Right forelimb (tissue), 1 donor: ENCODE measurements at regions not wholly inside any gene's neighbourhood (a gene's known extent, or its start where the extent isn't known, plus 50 kb on each side); places are given as distances from the start of the nearest gene placed in this dataset.

Source experiments
- DNase-seq: peaks from one replicate; pipeline ENCODE4 v3.0.0-alpha.2; 2018

DNA sequence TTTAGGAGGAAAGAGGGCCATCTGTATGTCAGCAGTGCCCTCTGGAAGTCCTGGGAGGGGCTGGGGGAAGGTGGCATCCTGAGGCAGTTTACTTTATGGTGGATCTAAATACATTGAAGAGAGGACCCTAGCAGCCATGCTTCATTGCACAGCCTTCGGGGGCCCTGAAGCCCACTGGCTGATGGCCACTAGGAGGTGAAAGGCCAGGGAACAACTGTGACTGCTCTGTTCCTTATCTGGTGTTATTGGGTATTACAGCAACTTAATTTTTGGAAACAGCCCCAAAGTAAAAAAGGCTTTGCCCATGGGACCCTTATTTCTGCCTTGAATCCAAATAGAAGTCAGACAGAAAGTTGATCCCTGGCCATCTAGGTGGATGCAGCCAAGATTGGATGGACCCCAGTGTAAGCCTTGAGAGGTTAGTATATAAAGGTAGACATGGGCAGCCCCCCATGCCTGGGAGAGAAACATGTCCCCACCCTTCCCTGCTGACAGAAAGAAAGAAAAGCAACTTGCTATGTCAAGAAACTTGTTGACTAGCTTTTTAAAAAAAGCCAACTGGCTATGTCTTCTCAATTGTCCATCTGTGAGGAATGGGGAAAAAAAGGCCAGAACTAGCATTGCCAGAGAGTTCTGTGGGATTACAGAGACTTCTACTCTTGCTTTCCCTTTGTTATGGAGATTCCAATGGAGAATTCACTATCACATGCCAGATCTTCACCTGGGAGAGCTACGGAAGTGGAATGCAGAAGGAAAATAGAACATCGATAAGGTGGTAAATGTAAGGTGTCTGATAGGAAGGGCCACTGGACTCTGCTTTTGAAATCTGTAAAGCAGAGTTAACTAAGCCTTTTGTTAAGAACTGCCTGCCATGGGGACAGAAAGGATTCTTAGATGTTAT lies 58.6 kb upstream of the OSR1 start:
- no peak for DNase-seq

DNA sequence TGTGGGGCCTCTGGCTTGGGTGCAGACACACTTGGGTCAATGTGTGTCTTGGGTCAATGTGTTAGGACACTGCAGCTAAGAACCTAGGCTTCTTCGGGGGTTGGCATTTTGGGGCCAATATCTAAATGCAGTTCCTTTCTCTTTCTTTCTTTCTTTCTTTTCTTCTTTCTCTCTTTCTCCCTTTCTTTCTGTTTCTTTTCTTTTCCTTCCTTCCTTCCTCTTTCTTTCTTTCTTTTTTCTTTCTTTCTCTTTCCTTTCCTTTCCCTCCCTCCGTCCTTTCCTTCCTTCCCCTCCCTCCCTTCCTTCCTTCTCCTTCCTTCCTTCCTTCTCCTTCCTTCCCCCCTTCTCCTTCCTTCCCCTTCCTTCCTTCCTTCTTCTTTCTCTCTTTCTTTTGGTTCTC lies 57.7 kb upstream of the OSR1 start:
- DNase-seq: no peak

DNA sequence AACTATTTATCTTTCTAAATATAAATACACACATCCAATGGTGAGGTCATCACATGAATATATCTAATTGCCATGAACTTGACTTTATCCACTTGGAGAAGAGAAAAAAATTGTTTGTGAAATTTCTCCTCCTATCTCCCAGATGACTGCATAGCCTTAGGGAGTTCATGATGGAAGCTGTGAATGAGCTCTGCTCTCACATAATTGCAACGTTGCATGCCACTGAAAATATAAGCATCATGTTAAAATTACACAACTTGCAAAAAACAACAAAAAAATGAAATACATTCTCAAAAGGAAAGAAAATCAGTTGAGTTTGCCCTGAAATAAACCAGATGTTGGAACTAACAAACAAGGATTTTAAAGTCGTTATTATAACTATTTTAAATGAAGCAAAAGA lies 50.6 kb upstream of the OSR1 start:
- DNase-seq: no peak

DNA sequence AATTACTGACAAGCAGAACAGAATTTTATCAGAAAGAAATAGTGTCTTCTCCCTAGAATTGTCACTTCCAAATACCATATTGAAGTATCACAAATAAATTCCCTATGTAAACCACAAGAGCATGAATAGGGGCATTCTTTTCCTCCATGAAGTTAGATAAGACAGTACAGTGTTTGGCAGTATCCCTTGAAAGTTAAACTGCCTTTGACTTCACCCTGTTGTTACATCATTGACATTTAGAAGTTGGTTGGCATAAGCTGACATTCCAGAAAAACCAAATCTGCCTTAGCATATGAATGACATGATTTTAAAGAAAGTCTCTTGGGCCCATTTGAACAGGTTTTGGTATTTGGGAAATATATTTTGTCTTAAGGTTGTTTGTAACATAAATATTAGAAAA lies 50.2 kb upstream of the OSR1 start:
- no peak for DNase-seq
